Calu3 (cell line): ENCODE measurements at regions not wholly inside any gene's neighbourhood (a gene's known extent, or its start where the extent isn't known, plus 50 kb on each side); places are given as distances from the start of the nearest gene placed in this dataset.

ENCODE experiments used
- BruUV-seq: library from RNA; stranded (reverse); fragments of 400-500 nt; replicated peaks from 2 replicates; lab custom pipeline; 2021; lab: Mats Ljungman, UMichigan
- CTCF ChIA-PET: fragments of 300-600 bp; sonication (Branson Sonifier 250); formaldehyde crosslinking; loops from one replicate; lab custom pipeline; 2022; ENCODE audit warnings: antibody characterized with exemption; lab: Charles Lee
- DNase-seq: peaks from one replicate; pipeline ENCODE4 v3.0.0; 2022
- H3K27ac Mint-ChIP-seq: one replicate; pipeline ENCODE4 v1.8.0; 2022; ENCODE audit warnings: mixed read lengths; ENCODE audit not compliant: unreplicated experiment
- H3K27me3 Mint-ChIP-seq: one replicate; pipeline ENCODE4 v1.8.0; 2022; ENCODE audit warnings: mixed read lengths; ENCODE audit not compliant: unreplicated experiment
- H3K36me3 Mint-ChIP-seq: one replicate; pipeline ENCODE4 v1.8.0; 2022; ENCODE audit warnings: mild to moderate bottlenecking, moderate library complexity, mixed read lengths; ENCODE audit not compliant: insufficient read depth, unreplicated experiment
- H3K4me1 Mint-ChIP-seq: one replicate; pipeline ENCODE4 v1.8.0; 2022; ENCODE audit warnings: mild to moderate bottlenecking, low read depth, mixed read lengths; ENCODE audit not compliant: unreplicated experiment
- H3K4me3 Mint-ChIP-seq: one replicate; pipeline ENCODE4 v1.8.0; 2022; ENCODE audit warnings: mild to moderate bottlenecking, low read depth, moderate library complexity, mixed read lengths; ENCODE audit not compliant: unreplicated experiment
- H3K9me3 Mint-ChIP-seq: one replicate; pipeline ENCODE4 v1.8.0; 2022; ENCODE audit warnings: low read depth, mixed read lengths; ENCODE audit not compliant: unreplicated experiment
- CTCF ChIP-seq: fragments of 200-600 bp; IDR thresholded peaks from one replicate; pipeline ENCODE4 v1.8.0; 2022; ENCODE audit warnings: antibody characterized with exemption; ENCODE audit not compliant: unreplicated experiment
- intact Hi-C: fragments of 100-400 bp; cut with micrococcal nuclease; formaldehyde crosslinking; loops from one replicate; pipeline ENCODE4 v1.10.0; 2022; ENCODE audit not compliant: unreplicated experiment

GRCh38 chr11:116506263-116506825 is 266.4 kb downstream of the BUD13 start:
- Mint-ChIP-seq H3K27me3 (peaks cover 95% of the 10 kb centered on the region), H3K4me3 (no peak overlapping the region), H3K36me3 (no peaks in the 10 kb centered on the region), H3K27ac (no peak overlapping the region), H3K4me1 (no peaks in the 10 kb centered on the region), H3K9me3 (no peaks in the 10 kb centered on the region)
- CTCF ChIA-PET, result no interaction called here
- no TSS peak for BruUV-seq
- intact Hi-C loops, result loop anchor here (5.0 kb wide), 1 partner anchor 186 kb away; no protein-coding TSS in a partner anchor
- no peak for DNase-seq
- no peak for TF ChIP-seq CTCF

- H3K36me3 Mint-ChIP-seq, result no peaks in the 10 kb centered on the region
- no peak for DNase-seq
- CTCF ChIA-PET, result no interaction called here
- no peaks in the 10 kb centered on the region for H3K9me3 Mint-ChIP-seq
- intact Hi-C loops, result loop anchor here (5.0 kb wide), 1 partner anchor 187 kb away; no protein-coding TSS in a partner anchor
- BruUV-seq, result no TSS peak
- no peak for TF ChIP-seq CTCF
- no peak overlapping the region for H3K27ac Mint-ChIP-seq
- H3K27me3 Mint-ChIP-seq, result peaks cover 96% of the 10 kb centered on the region
- H3K4me3 Mint-ChIP-seq, result no peak overlapping the region
- H3K4me1 Mint-ChIP-seq, result no peaks in the 10 kb centered on the region
Observed at GRCh38 chr11:116505298-116506262, 267.2 kb downstream of the BUD13 start.

- Mint-ChIP-seq H3K27ac (no peak overlapping the region), H3K4me1 (no peaks in the 10 kb centered on the region), H3K4me3 (no peak overlapping the region), H3K27me3 (peaks cover 96% of the 10 kb centered on the region), H3K9me3 (no peaks in the 10 kb centered on the region), H3K36me3 (no peaks in the 10 kb centered on the region)
- intact Hi-C loops, result loop anchor here (5.0 kb wide), 1 partner anchor 188 kb away; no protein-coding TSS in a partner anchor
- no peak for TF ChIP-seq CTCF
- no peak for DNase-seq
- BruUV-seq, result no TSS peak
- CTCF ChIA-PET, result interaction anchor here (0.6 kb wide), 1 partner anchor 109 kb away, joined by 3 read pairs; no protein-coding TSS in a partner anchor
Observed at GRCh38 chr11:116504541-116505297, 268.1 kb downstream of the BUD13 start.
